HL-60 (cell line): ENCODE measurements at regions not wholly inside any gene's neighbourhood (a gene's known extent, or its start where the extent isn't known, plus 50 kb on each side); places are given as distances from the start of the nearest gene placed in this dataset.

Source experiments
- GABPA ChIP-seq: IDR thresholded peaks from 2 replicates; pipeline ENCODE4 v1.6.1; 2012; ENCODE audit warnings: low read depth
- POLR2AphosphoS5 ChIP-seq: IDR thresholded peaks from 2 replicates; pipeline ENCODE4 v1.6.1; 2012; ENCODE audit warnings: low read depth
- REST ChIP-seq: IDR thresholded peaks from 2 replicates; pipeline ENCODE4 v1.6.1; 2012; ENCODE audit warnings: low read depth; ENCODE audit not compliant: insufficient replicate concordance
- SPI1 ChIP-seq: IDR thresholded peaks from 2 replicates; pipeline ENCODE4 v1.6.1; 2012; ENCODE audit warnings: low read depth, mild to moderate bottlenecking, borderline replicate concordance
- TF ChIP-seq, protein P1 (sequence below): IDR thresholded peaks from one replicate; pipeline ENCODE4 v1.5.1; 2011; ENCODE audit warnings: low read length, control low read depth, inconsistent platforms; ENCODE audit not compliant: insufficient read depth

DNA sequence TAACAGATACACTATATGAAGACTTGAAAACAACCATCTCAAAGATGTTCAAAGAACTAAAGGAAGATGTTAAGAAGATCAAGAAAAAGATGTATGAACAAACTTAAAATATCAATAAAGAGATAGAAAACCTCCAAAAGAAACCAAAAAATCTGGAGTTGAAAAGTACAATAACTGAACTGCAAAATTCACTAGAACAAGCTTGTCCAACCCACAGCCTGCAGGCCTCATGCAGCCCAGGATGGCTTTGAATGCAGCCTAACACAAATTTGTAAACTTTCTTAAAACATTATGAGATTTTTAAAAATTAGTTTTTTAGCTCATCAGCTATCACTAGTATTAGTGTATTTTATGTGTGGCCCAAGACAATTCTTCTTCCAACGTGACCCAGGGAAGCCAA, 77.0 kb upstream of the DCTD start:
- TF ChIP-seq POLR2AphosphoS5 (no peak), REST (no peak), GABPA (no peak), SPI1 (no peak)
- TF ChIP-seq, protein P1, sequence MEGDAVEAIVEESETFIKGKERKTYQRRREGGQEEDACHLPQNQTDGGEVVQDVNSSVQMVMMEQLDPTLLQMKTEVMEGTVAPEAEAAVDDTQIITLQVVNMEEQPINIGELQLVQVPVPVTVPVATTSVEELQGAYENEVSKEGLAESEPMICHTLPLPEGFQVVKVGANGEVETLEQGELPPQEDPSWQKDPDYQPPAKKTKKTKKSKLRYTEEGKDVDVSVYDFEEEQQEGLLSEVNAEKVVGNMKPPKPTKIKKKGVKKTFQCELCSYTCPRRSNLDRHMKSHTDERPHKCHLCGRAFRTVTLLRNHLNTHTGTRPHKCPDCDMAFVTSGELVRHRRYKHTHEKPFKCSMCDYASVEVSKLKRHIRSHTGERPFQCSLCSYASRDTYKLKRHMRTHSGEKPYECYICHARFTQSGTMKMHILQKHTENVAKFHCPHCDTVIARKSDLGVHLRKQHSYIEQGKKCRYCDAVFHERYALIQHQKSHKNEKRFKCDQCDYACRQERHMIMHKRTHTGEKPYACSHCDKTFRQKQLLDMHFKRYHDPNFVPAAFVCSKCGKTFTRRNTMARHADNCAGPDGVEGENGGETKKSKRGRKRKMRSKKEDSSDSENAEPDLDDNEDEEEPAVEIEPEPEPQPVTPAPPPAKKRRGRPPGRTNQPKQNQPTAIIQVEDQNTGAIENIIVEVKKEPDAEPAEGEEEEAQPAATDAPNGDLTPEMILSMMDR = no peak
